Uterus (tissue), 3 donors: ENCODE measurements at regions not wholly inside any gene's neighbourhood (a gene's known extent, or its start where the extent isn't known, plus 50 kb on each side); places are given as distances from the start of the nearest gene placed in this dataset.

Experiments
- DNase-seq, 2 donors: peaks; one replicate each; pipeline ENCODE4 v3.0.0-alpha.2; 2019 to 2020
- H3K27ac ChIP-seq, 2 donors: fragments of 200-600 bp; sonication (generic); 1 replicate in 1 of 2; 2 replicates in 1 of 2; pipeline ENCODE4 v1.5.1; 2016 to 2018
- H3K27me3 ChIP-seq, 2 donors: fragments of 200-600 bp; sonication (generic); one replicate each; pipeline ENCODE4 v1.5.1; 2018 to 2019; ENCODE audit warnings: control low read depth in 1 of 2
- H3K36me3 ChIP-seq, 2 donors: fragments of 200-600 bp; sonication (generic); one replicate each; pipeline ENCODE4 v1.5.1; 2019; ENCODE audit warnings: control low read depth in 1 of 2
- H3K4me1 ChIP-seq, 2 donors: fragments of 200-600 bp; sonication (generic); one replicate each; pipeline ENCODE4 v1.5.1; 2018 to 2019; ENCODE audit warnings: control low read depth in 1 of 2
- H3K4me3 ChIP-seq, 2 donors: fragments of 200-600 bp; sonication (generic); 1 replicate in 1 of 2; 2 replicates in 1 of 2; pipeline ENCODE4 v1.5.1; 2018 to 2019; ENCODE audit warnings: mild to moderate bottlenecking in 1 of 2
- H3K9me3 ChIP-seq, 2 donors: fragments of 200-600 bp; sonication (generic); one replicate each; pipeline ENCODE4 v1.5.1; 2019; ENCODE audit warnings: control low read depth in 1 of 2
- CTCF ChIP-seq, 4 experiments: fragments of 200-600 bp in 2 of 4; fragments of 450-650 bp in 2 of 4; sonication (generic) in 2 of 4; IDR thresholded peaks; one replicate each; pipeline ENCODE4 v1.5.1; 2016 to 2019; ENCODE audit warnings: antibody characterized with exemption in 4 of 4, mild to moderate bottlenecking in 2 of 4, moderate library complexity in 1 of 4
- POLR2A ChIP-seq, 2 donors: fragments of 450-650 bp; IDR thresholded peaks; one replicate each; pipeline ENCODE4 v1.6.1; 2016; ENCODE audit warnings: antibody characterized with exemption in 2 of 2, mild to moderate bottlenecking in 1 of 2, moderate library complexity in 1 of 2
- intact Hi-C: fragments of 100-400 bp; cut with DNase I; formaldehyde crosslinking; loops from one replicate; pipeline ENCODE4 v1.15.1; 2023; ENCODE audit warnings: low total_unique reads
- donor health status: DM: yes; HTN: yes; CAD: no.

DNA sequence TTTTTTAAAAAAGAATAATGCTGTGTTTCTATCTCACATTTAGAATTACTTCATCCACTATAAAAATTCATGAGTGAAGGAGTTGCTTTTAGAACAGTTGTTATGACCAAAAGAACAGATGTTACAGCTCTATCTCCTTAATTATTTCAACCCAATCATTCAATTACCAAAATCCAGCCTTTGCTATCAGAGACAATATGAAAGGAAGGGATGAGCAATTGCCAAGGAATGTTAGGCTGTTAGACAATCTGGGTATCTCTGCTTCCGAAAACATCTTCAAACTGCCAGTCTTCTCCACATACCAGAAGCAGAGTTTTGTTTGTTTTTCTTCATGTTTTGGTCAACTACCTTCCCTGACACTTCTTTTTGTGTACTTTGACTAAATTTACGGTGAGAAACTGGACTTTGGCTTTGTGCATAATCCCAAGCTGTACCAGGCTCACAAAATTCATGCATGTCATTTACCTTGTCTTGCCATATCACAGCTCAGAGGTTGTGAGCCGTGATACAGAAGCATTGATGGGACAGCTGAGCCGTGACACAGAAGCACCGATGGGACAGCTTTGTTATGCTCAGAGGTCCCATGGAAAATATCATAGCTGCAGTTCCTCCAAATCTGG lies 405.5 kb downstream of the KIF4B start:
- no peak overlapping the region for H3K4me3 ChIP-seq
- no peaks in the 10 kb centered on the region for H3K36me3 ChIP-seq
- intact Hi-C loops: no loop called here
- H3K27ac ChIP-seq: no peak overlapping the region
- DNase-seq: no peak
- H3K9me3 ChIP-seq: no peaks in the 10 kb centered on the region
- no peaks in the 10 kb centered on the region for H3K27me3 ChIP-seq
- H3K4me1 ChIP-seq: no peaks in the 10 kb centered on the region
- TF ChIP-seq CTCF (IDR thresholded peaks at IDR 0.05) (no peak), POLR2A (IDR thresholded peaks at IDR 0.05) (no peak)

GRCh38 chr5:155430192-155430591 lies 416.6 kb downstream of the KIF4B start:
- intact Hi-C loops: no loop called here
- no peak for TF ChIP-seq CTCF (IDR thresholded peaks at IDR 0.05)
- TF ChIP-seq POLR2A (IDR thresholded peaks at IDR 0.05): no peak
- Histone ChIP-seq H3K36me3 (no peaks in the 10 kb centered on the region), H3K27ac (no peak overlapping the region), H3K9me3 (no peaks in the 10 kb centered on the region), H3K4me1 (no peaks in the 10 kb centered on the region), H3K4me3 (no peak overlapping the region), H3K27me3 (no peaks in the 10 kb centered on the region)
- DNase-seq: no peak

- TF ChIP-seq CTCF (IDR thresholded peaks at IDR 0.05): no peak
- H3K9me3 ChIP-seq: no peaks in the 10 kb centered on the region
- no peak overlapping the region for H3K4me3 ChIP-seq
- no peaks in the 10 kb centered on the region for H3K27me3 ChIP-seq
- no peak overlapping the region for H3K27ac ChIP-seq
- intact Hi-C loops: no loop called here
- no peaks in the 10 kb centered on the region for H3K4me1 ChIP-seq
- no peaks in the 10 kb centered on the region for H3K36me3 ChIP-seq
- DNase-seq: no peak
These were observed 420.7 kb downstream of the KIF4B start for GRCh38 chr5:155434267-155434666.

- H3K36me3 ChIP-seq: no peaks in the 10 kb centered on the region
- H3K4me1 ChIP-seq: no peaks in the 10 kb centered on the region
- TF ChIP-seq POLR2A (IDR thresholded peaks at IDR 0.05): no peak
- no peak for TF ChIP-seq CTCF (IDR thresholded peaks at IDR 0.05)
- intact Hi-C loops: no loop called here
- H3K9me3 ChIP-seq: no peaks in the 10 kb centered on the region
- H3K27ac ChIP-seq: no peak overlapping the region
- no peak for DNase-seq
- H3K4me3 ChIP-seq: no peak overlapping the region
- H3K27me3 ChIP-seq: no peaks in the 10 kb centered on the region
These were observed 421.1 kb downstream of the KIF4B start for GRCh38 chr5:155434681-155435080.

GRCh38 chr5:155441849-155442248 lies 428.3 kb downstream of the KIF4B start:
- H3K4me1 ChIP-seq: no peaks in the 10 kb centered on the region
- no peaks in the 10 kb centered on the region for H3K36me3 ChIP-seq
- no peaks in the 10 kb centered on the region for H3K27me3 ChIP-seq
- H3K9me3 ChIP-seq: no peaks in the 10 kb centered on the region
- intact Hi-C loops: no loop called here
- DNase-seq: no peak
- H3K27ac ChIP-seq: no peak overlapping the region
- H3K4me3 ChIP-seq: no peak overlapping the region
- no peak for TF ChIP-seq CTCF (IDR thresholded peaks at IDR 0.05)
- no peak for TF ChIP-seq POLR2A (IDR thresholded peaks at IDR 0.05)
